ENCODE measurements at regions not wholly inside any gene's neighbourhood (a gene's known extent, or its start where the extent isn't known, plus 50 kb on each side); places are given as distances from the start of the nearest gene placed in this dataset.
"Not testable (repeated sequence)": the region's sequence is repeated elsewhere in the genome, so short reads cannot be mapped to it uniquely, and the experiment has no call there.

GRCh38 chr9:103277240-103277639 lies 282.1 kb downstream of the CYLC2 start:
- Histone ChIP-seq H3K27me3 (replicated peaks) (no peaks in the 10 kb centered on the region), H3K9me3 (replicated peaks) (peaks cover 2% of the 10 kb centered on the region; the same call in 1 of the 2 replicates), H3K4me1 (replicated peaks) (no peaks in the 10 kb centered on the region), H3K36me3 (no peaks in the 10 kb centered on the region), H3K27ac (no peak overlapping the region), H3K4me3 (no peak overlapping the region)
- DNase-seq (ENCODE audit: low read depth in 1 of 2, low spot score in 2 of 2): no peak

DNA sequence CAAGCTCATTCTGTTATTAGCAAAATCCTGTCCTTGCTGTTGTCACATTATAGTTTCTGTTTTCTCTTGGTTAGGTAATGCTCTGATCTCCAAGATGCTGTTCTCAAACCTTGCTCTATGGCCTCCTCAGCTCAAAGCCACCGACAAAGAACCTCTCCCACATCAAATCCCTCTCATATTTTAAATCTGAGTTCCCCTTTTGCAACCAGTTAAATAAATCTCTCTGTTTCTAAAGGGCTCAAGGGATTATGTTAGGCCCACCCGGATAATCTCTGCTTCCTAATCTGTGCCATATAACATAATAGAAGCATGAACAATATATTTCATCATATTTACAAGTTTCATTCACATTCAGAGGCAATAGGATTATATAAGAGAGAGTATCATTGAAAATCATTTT lies 286.0 kb downstream of the CYLC2 start:
- no peaks in the 10 kb centered on the region for H3K27me3 ChIP-seq (replicated peaks)
- H3K4me3 ChIP-seq: no peak overlapping the region
- H3K36me3 ChIP-seq: no peaks in the 10 kb centered on the region
- peaks cover 2% of the 10 kb centered on the region; the same call in 1 of the 2 replicates for H3K9me3 ChIP-seq (replicated peaks)
- DNase-seq (ENCODE audit: low read depth in 1 of 2, low spot score in 2 of 2): no peak
- H3K27ac ChIP-seq: no peak overlapping the region
- no peaks in the 10 kb centered on the region for H3K4me1 ChIP-seq (replicated peaks)

- DNase-seq (ENCODE audit: low read depth in 1 of 2, low spot score in 2 of 2): no peak
- H3K4me3 ChIP-seq: no peak overlapping the region
- H3K4me1 ChIP-seq (replicated peaks): no peaks in the 10 kb centered on the region
- H3K27ac ChIP-seq: no peak overlapping the region
- no peaks in the 10 kb centered on the region for H3K27me3 ChIP-seq (replicated peaks)
- H3K36me3 ChIP-seq: no peaks in the 10 kb centered on the region
- H3K9me3 ChIP-seq (replicated peaks): no peaks in the 10 kb centered on the region
Observed at GRCh38 chr9:103287361-103287760, 292.2 kb downstream of the CYLC2 start.

- no peaks in the 10 kb centered on the region for H3K27me3 ChIP-seq (replicated peaks)
- DNase-seq (ENCODE audit: low read depth in 1 of 2, low spot score in 2 of 2): no peak
- H3K9me3 ChIP-seq (replicated peaks): no peaks in the 10 kb centered on the region
- no peak overlapping the region for H3K4me3 ChIP-seq
- H3K36me3 ChIP-seq: no peaks in the 10 kb centered on the region
- no peak overlapping the region for H3K27ac ChIP-seq
- no peaks in the 10 kb centered on the region for H3K4me1 ChIP-seq (replicated peaks)
Observed at GRCh38 chr9:103296189-103296588, 301.1 kb downstream of the CYLC2 start.

- Histone ChIP-seq H3K27ac (no peak overlapping the region), H3K36me3 (no peaks in the 10 kb centered on the region), H3K27me3 (replicated peaks) (no peaks in the 10 kb centered on the region), H3K4me1 (replicated peaks) (no peaks in the 10 kb centered on the region), H3K4me3 (no peak overlapping the region), H3K9me3 (replicated peaks) (peaks cover 2% of the 10 kb centered on the region; the same call in 1 of the 2 replicates)
- no peak for DNase-seq (ENCODE audit: low read depth in 1 of 2, low spot score in 2 of 2)
Observed at GRCh38 chr9:103301051-103301450, 305.9 kb downstream of the CYLC2 start.

DNA sequence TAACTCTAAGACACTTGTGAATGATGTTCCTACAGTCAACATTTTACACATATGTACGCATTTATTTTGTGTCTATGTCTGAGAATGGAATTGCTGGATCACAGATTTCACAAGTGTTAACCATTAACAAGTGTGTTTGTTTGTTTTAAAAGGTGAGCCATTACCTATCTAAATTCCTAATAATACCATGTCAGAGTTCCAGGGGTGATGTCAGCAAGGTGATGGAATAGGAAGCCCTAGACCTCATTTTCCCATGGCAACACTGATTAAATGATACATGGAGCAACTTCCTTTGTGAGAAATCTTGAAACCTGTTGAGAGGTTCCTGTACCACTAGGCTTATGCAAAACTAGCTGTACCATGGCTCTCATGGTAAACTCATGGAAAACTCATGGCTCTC lies 309.7 kb downstream of the CYLC2 start:
- Histone ChIP-seq H3K9me3 (replicated peaks) (peaks cover 2% of the 10 kb centered on the region; the same call in 1 of the 2 replicates), H3K4me3 (no peak overlapping the region), H3K36me3 (no peaks in the 10 kb centered on the region), H3K27me3 (replicated peaks) (no peaks in the 10 kb centered on the region), H3K4me1 (replicated peaks) (no peaks in the 10 kb centered on the region), H3K27ac (no peak overlapping the region)
- no peak for DNase-seq (ENCODE audit: low read depth in 1 of 2, low spot score in 2 of 2)

DNA sequence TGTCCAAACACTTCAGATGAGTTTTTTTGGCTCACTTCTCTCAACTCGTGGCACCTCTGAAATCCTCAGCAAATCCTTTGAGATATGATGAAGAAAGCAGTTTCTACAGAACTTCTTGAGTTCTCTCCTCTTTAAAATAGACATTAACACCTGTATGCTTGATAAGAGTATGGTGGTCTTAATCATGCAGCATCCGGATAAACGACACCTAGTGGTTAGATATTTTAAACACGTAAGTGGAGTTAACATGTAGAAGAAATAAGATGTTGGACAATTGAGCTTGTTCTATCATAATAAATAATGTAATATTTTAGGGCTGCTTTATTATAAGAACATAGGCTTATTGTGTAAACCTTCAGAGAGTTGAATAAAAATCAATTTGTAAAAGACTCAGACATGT lies 324.8 kb downstream of the CYLC2 start:
- no peak for DNase-seq (ENCODE audit: low read depth in 1 of 2, low spot score in 2 of 2)
- H3K36me3 ChIP-seq: no peaks in the 10 kb centered on the region
- no peaks in the 10 kb centered on the region for H3K4me1 ChIP-seq (replicated peaks)
- no peak overlapping the region for H3K4me3 ChIP-seq
- no peaks in the 10 kb centered on the region for H3K27me3 ChIP-seq (replicated peaks)
- no peaks in the 10 kb centered on the region for H3K9me3 ChIP-seq (replicated peaks)
- H3K27ac ChIP-seq: no peak overlapping the region

DNA sequence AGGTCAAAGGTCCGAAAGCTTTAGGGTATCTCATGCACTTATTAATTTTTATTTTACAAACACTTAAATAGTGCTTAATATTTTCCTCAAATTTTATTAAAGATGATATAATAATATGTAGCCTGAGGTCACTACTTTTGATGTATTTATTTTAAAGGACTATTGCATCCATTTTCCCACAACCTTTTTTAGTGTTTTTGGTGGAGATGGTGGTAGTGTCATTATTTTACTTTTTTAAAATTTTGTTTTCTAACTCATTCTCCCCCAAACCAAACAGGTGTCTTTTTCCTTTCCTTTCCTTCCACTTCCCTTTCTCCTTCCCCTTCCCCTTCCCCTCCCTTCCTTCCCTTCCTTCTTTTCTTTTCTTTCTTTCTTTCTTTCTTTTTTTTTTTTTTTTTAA lies 328.6 kb downstream of the CYLC2 start:
- no peaks in the 10 kb centered on the region; the same call in 1 of the 2 replicates for H3K9me3 ChIP-seq (replicated peaks)
- no peaks in the 10 kb centered on the region for H3K36me3 ChIP-seq
- no peaks in the 10 kb centered on the region for H3K4me1 ChIP-seq (replicated peaks)
- DNase-seq (ENCODE audit: low read depth in 1 of 2, low spot score in 2 of 2): no peak
- no peaks in the 10 kb centered on the region for H3K27me3 ChIP-seq (replicated peaks)
- no peak overlapping the region for H3K27ac ChIP-seq
- no peak overlapping the region for H3K4me3 ChIP-seq

GRCh38 chr9:103335461-103335860 lies 340.3 kb downstream of the CYLC2 start:
- Histone ChIP-seq H3K27ac (no peak overlapping the region), H3K27me3 (replicated peaks) (no peaks in the 10 kb centered on the region), H3K36me3 (no peaks in the 10 kb centered on the region), H3K4me1 (replicated peaks) (no peaks in the 10 kb centered on the region), H3K4me3 (no peak overlapping the region), H3K9me3 (replicated peaks) (no peaks in the 10 kb centered on the region)
- DNase-seq (ENCODE audit: low read depth in 1 of 2, low spot score in 2 of 2): no peak

DNA sequence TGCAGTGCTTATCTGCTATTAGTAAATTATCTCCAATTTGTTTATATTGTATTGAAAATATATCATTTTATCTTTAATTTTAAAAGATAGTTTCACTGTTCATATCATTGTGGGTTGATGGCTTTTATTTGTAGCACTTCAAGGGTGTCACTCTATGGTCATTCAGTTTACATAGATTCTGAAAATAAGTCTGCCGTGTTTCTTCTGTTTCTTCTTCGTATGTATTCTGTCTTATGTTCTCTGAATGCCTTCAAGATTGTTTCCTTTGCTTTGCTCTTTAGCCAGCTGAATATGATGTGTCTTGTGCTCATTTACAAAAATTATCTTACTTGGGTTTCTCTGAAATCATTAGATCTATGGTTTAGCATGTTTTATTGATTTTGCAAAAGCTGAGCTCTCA lies 359.9 kb downstream of the CYLC2 start:
- Histone ChIP-seq H3K4me1 (replicated peaks) (no peaks in the 10 kb centered on the region), H3K27ac (no peak overlapping the region), H3K4me3 (no peak overlapping the region), H3K27me3 (replicated peaks) (no peaks in the 10 kb centered on the region), H3K9me3 (replicated peaks) (no peaks in the 10 kb centered on the region; the same call in 1 of the 2 replicates), H3K36me3 (no peaks in the 10 kb centered on the region)
- DNase-seq (ENCODE audit: low read depth in 1 of 2, low spot score in 2 of 2): no peak

DNA sequence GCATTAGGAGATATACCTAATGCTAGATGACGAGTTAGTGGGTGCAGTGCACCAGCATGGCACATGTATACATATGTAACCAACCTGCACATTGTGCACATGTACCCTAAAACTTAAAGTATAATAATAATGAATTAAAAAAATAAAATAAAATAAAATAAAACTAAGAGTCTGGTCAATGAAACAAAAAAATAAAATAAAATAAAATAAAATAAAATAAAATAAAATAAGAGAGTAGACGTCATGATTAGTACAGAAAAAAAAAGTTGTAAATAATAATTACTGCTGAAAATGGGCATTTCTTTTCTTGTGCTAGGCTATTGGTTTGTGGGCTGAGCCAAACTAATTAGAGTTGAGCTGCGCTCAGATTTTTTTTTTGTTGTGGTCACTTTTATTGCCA lies 362.8 kb downstream of the CYLC2 start:
- H3K27me3 ChIP-seq (replicated peaks); DNase-seq (ENCODE audit: low read depth in 1 of 2, low spot score in 2 of 2); H3K4me3 ChIP-seq; H3K4me1 ChIP-seq (replicated peaks); H3K9me3 ChIP-seq (replicated peaks); H3K36me3 ChIP-seq; H3K27ac ChIP-seq: not testable (repeated sequence)

- Histone ChIP-seq H3K27me3 (replicated peaks) (no peaks in the 10 kb centered on the region), H3K4me1 (replicated peaks) (no peaks in the 10 kb centered on the region), H3K4me3 (no peak overlapping the region), H3K36me3 (no peaks in the 10 kb centered on the region), H3K9me3 (replicated peaks) (no peaks in the 10 kb centered on the region; the same call in 1 of the 2 replicates), H3K27ac (no peak overlapping the region)
- no peak for DNase-seq (ENCODE audit: low read depth in 1 of 2, low spot score in 2 of 2)
Observed at GRCh38 chr9:103361906-103362305, 366.8 kb downstream of the CYLC2 start.

DNA sequence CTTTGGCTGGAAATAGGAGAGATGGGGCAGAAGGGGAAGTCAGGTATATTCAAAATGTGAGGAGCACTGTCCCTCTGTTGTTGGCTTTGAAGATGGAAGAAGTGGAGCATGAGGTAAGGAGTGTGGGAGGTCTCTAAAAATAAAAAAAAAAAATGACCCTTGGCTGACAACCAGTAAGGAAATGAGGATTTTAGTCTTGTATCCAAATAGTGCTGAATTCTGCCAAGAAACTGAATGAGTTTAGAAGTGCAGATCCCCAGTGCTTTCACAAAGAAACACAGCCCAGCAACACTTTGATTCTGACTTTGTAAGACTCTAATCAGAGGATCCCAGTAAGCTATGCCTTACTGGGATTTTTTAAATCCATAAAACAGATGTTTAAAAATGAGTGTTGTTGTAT lies 367.9 kb downstream of the CYLC2 start:
- no peaks in the 10 kb centered on the region for H3K27me3 ChIP-seq (replicated peaks)
- no peaks in the 10 kb centered on the region for H3K36me3 ChIP-seq

GRCh38 chr9:103364753-103365152 lies 369.6 kb downstream of the CYLC2 start:
- Histone ChIP-seq H3K36me3 (no peaks in the 10 kb centered on the region), H3K9me3 (replicated peaks) (no peaks in the 10 kb centered on the region), H3K4me3 (no peak overlapping the region), H3K4me1 (replicated peaks) (no peaks in the 10 kb centered on the region), H3K27me3 (replicated peaks) (no peaks in the 10 kb centered on the region), H3K27ac (no peak overlapping the region)
- DNase-seq (ENCODE audit: low read depth in 1 of 2, low spot score in 2 of 2): peak in 1 of 2 experiments; percentile 5

More for the DNA sequence above, 367.9 kb downstream of the CYLC2 start:
- H3K4me1 ChIP-seq (replicated peaks): no peaks in the 10 kb centered on the region
- no peak overlapping the region for H3K27ac ChIP-seq
- no peak for DNase-seq (ENCODE audit: low read depth in 1 of 2, low spot score in 2 of 2)
- H3K4me3 ChIP-seq: no peak overlapping the region
- no peaks in the 10 kb centered on the region; the same call in 1 of the 2 replicates for H3K9me3 ChIP-seq (replicated peaks)

DNA sequence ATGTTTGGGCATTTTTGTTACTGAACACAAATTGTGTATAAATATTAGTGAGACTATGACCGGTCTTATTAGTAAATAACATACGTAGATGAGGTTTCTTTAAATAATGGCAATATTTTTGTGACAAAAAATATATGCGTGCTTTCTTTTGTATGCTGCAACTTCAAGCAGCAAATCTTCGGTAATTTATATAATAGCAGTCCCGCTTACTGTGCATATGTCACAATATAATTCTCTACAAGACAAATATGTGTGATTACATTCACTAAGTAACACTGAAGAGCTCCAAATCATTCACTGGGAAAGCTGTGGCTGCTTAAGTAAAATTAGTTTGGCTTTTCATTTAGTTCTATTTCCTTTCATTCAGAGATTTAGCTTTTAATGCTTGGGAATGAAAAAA lies 376.0 kb downstream of the CYLC2 start:
- DNase-seq (ENCODE audit: low read depth in 1 of 2, low spot score in 2 of 2): no peak
- H3K27ac ChIP-seq: no peak overlapping the region

More for the DNA sequence above, 376.0 kb downstream of the CYLC2 start:
- H3K27me3 ChIP-seq (replicated peaks): no peaks in the 10 kb centered on the region
- no peaks in the 10 kb centered on the region for H3K9me3 ChIP-seq (replicated peaks)
- no peak overlapping the region for H3K4me3 ChIP-seq
- no peaks in the 10 kb centered on the region for H3K4me1 ChIP-seq (replicated peaks)
- H3K36me3 ChIP-seq: no peaks in the 10 kb centered on the region

Measured in SJSA1 (cell line).